GM19238 (cell line): ENCODE measurements at regions not wholly inside any gene's neighbourhood (a gene's known extent, or its start where the extent isn't known, plus 50 kb on each side); places are given as distances from the start of the nearest gene placed in this dataset.

Source experiments
- DNase-seq: peaks from one replicate; pipeline ENCODE4 v3.0.0; 2011; ENCODE audit warnings: low spot score; ENCODE audit not compliant: insufficient read length

DNA sequence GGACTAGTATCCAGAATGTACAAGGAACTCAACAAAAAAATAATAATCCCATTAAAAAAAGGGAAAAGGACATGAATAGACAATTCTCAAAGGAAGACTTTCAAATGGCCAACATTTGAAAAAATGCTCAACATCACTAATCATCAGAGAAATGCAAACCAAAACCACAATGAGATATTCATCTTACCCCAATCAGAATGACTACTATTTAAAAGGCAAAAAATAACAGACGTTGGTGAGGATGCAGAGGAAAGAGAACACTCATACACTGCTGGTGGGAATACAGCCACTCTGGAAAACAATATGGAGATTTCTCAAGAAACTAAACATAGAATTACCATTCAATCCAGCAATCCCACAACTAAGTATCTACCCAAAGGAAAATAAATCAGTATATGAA lies 133.1 kb downstream of the KDR start:
- DNase-seq, result no peak

DNA sequence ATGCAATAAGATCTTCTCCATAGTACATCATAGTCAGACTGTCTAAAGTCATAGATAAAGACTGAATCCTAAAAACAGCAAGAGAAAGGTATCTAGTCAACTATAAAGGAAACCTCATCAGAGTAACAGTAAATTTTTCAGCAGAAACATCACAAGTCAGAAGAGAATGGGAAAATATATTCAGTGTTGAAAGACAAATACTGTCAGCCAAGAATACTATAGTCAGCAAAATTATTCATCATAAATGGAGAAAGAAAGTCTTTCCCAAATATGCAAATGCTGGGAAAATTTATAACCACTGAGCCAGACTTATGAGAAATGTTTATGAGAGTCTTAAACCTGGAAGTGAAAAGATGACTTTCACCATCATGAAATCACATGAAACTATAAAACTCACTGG lies 136.7 kb downstream of the KDR start:
- DNase-seq, result no peak

DNA sequence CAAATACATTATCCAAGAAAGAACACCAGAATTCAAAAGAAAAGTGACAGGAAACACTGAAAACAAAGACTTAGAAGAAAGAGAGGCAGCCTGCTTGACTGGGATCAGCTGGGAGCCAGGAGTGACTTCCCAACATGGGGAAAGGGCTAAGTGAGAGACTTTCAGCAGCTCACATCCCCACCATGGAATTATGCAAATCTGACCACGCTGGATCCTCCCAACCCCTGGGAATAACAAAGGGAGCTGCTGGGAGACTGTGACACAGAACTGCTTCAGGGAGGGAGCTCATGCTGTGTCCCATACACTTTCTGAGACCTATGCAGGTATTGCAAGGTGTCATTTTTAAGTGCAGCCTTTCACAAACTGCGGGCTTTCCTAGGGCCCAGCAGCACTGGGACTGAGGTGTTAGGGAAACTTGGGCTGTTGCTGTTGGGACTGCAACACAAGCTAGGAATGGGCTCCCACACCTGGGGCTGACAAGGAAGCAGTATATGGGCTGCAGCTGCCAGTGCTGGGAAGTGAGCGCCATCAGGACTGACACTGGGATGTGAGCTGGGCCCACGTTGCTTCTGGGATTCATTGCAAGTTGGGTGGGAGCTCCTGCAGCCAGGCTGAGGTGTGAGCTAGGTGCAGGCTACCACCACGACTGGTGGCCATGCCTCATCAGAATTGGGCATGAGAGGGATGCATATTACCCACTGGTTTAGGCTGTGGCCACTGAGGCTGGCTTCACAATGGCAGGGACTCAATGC lies 139.1 kb downstream of the KDR start:
- DNase-seq, result no peak

DNA sequence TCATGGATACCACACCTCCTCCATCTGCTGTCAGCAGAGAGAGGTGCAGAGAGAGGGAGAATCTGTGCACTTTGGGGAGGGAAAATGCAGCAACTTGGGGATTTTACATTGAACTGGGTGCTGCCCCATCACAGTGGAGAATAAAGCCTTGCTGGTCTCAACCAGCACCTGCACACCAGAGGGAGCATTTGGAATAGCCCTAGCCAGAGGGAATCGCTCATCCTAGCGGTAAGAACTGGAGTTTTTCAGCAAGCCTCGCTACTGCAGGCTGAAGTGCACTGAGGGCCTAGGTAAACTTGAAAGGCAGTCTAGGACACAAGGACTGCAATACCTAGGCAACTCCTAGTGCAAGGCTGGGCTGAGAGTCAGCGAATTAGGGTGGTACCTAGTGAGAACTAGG lies 148.7 kb downstream of the KDR start:
- no peak for DNase-seq

DNA sequence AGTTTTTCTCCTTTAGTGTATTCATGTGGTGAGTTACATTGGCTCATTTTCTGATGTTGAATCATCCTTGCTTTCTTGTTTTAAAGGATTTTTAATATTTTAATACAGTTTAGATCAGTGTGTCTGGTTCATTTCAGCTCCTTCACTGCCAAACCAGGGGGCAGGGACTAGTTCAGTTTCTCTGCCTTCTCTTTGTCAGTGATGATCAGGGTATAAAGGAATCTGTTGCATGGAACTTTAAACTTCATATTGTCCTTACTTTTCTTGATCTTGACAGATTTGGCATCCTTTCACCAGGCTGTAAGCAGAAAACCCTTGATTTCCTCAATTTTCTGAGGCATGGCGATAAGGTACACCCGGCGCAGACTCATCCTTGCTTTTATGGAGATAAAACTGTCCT lies 149.4 kb downstream of the KDR start:
- DNase-seq, result no peak

DNA sequence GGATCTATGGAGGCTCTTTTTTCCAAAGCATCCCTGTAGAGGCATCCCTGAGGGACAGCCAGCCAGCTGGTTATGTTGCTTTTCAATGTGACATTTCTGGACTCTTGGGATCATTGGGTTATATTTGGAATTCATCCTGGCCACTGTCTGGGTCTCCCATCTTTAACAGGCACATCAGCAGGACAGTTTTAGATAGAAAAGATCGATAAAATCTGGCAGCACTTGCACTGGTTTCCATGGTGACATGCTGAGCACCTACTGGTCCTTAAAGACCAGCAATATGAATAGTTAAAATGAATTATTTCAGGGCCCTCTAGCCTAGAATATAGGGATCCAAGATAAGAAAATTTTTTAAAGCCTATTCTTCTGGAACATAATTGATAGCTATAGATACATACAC lies 151.6 kb downstream of the KDR start:
- no peak for DNase-seq

DNA sequence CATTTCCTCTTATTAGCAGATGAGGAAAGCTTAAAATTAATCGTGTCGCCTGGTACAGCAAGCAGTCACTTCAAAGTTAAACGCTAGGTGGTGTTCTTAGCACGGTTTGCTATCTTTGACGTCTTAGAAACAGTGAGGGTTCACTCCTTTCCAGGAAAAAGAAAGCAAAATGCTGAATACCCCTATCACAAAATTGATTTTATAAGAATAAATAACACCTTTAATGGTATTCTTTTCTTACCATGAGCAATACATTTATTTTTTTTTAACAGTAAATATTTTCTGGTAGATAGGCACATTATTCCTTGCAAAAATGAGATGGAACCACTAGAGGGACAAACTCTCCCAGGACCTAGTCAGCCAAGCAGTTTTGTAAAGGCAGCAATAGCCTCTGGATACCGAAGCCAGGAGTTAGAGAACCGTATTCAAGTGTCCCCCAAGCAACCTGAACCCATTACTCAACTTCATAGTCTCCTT lies 153.9 kb downstream of the KDR start:
- DNase-seq, result peak; percentile 4

DNA sequence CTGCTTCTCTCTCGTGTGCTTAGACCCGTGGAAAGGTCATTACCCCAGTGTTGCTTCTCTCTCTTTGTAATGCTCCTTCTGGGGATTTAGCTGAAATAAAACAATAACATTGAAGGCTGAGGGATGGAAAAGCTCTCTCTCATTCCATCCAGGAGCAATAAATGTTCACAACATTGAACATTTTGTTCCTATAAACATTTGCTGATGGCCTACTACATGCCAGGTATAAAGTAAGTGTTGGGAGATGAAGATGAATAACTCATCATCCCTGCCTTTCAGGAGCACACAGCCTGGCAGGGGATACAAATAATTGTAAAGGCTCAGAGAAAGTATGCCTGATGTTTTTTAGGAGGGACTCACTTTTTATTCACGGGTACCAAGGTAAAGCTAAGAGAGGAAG lies 158.1 kb downstream of the KDR start:
- DNase-seq, result no peak

DNA sequence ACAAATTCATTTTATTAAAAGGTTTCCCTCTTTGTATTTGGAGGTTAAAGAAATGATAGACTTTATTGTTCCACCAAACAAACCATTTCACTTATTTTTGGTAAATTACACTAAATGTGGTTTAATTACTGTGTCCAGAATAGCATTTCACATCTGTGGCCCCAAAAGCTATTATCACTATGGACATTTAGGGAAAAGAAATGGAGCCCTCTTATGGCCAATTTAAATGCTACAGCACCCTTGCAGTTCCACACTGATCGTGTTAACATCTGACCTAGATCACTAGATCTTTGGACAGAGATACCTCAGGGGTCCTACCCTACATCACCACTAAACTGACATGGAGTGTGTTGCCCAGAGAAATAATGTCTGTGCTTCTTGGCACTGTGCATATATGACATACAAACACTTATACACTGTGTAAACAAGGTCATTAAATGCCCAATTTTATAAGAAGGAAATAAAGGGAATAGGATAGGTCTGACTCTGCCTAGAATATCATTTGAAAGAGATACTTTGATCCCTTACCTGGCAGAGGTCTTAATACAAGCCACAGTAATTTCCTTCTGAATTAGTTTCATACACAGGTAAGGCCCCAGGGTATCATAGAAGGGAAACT lies 163.9 kb downstream of the KDR start:
- DNase-seq, result no peak

DNA sequence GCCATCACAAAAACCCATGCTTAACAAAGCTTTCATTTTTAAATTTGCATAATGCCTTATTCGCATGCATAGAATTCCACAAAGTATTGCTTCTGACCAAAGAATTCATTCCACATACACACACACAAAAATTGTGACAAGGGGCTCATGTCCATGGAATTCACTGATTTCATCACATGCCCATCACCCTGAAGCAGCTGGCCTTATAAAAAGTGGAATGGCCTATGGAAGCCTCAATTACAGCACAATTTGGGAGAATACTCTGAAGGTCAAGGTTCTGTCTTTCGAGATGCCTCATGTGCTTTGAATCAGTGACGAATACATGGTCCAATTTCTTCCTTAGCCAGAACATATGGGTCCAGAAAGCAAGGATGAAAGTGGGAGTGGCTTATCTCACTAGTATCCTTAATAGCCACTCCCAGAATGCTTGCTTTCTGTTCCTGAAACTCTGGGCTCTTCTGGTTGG lies 165.7 kb downstream of the KDR start:
- DNase-seq, result no peak

DNA sequence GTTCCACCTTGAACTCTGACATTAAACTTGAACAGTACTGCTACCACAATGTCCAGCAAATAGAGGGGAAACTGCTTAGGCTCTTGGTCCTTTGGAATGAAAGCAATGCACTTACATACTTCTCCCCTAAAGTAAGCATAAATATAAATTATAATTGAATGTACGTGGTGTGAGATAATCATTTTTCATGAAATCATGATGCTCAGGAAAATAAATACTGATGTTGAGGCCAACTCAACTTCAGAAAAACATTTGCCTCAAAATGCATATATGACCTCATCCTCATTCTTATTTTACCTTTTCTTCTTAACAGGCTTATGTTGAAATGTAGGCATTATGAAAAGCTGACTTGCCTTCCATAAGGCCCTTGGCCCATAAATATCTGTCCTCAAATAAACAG lies 166.3 kb downstream of the KDR start:
- no peak for DNase-seq

DNA sequence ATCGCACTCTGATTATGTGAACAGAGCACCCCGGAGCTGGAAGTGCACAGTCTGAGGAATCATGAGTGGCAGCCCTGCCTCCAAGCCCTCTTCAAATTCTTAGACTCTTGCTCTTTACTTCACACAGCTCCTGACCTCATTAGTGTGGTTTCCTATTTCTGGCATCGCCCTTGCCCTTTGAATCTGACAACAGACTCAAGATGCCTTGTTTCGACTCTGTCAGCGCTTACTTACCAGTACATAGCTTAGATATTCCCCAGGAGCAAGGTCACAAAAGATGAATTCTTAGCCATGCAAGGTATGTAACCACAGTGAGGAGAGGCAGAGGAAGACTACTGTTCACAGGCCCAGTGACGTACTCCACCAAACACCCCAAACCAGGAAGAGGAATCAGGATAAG lies 167.2 kb downstream of the KDR start:
- no peak for DNase-seq

DNA sequence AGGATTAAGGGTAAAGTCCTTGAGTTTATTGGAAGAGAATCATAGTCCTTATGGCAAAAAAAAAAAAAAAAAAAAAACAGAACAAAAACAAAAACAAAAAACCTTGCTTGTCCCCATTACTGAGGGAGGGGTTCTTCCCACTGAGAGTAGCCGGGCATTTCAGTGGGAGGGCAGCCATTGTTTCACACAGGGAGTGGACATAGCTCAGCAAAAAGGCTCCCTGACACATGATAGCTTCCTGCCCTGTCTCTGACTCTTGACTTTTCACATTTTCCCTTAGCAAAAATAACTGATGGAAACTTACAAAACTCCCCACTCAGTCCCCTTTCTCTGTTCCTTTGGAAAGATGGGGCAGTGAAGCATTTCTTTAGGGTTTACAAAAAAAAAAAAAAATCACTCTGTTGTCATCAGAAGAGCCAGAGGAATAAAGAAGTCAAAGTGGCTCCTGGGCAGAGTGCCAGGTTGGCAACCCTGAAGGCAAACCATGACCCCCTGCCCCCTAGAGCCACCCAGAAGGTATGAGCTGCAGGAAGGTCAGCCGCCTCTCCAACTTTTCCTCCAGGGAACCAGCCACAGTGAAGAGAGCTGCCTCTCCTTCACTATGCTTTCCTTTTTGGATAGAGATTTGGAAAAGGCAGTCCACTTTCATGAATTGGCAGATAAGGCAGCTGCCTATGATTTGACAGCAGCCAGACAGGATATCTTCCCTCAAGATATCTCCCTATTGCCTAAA lies 170.6 kb downstream of the KDR start:
- DNase-seq, result no peak

DNA sequence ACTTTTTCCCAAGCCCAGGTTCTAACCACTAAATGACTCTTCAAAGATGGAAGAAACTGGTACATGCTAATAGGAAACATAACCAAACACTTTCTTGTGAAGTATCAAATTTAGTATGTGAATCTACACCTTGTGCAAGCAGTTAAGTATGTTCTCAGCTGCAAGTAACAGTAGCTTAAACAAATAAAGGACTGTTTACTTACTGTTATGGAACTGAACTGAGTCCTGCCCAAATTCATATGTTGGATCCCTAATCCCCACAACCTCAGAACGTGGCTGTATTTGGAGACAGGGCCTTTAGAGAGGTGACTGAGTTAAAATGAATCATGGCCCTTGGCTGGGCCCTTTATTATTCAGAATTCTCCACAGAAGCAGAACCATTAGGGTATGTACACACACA lies 178.7 kb downstream of the KDR start:
- no peak for DNase-seq

DNA sequence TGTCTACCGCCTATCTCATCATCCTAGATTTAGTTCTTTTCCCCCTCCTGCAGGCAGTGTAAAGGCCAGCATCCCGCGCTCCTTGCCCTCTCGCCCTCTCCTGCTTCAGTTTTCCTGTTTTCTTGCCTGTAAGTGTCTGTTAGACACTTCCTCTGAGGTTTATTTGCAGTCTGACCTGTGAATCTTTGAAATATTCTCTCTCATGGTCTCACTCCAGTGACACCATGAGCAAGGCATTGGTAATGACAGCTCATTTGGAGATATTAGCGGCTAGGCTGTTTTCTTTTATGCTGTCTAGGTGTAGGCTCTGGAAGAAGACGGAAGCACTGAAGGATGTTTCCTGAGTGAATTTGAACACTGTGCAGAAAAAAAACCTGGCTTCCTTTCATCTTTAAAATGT lies 179.6 kb downstream of the KDR start:
- DNase-seq, result no peak

DNA sequence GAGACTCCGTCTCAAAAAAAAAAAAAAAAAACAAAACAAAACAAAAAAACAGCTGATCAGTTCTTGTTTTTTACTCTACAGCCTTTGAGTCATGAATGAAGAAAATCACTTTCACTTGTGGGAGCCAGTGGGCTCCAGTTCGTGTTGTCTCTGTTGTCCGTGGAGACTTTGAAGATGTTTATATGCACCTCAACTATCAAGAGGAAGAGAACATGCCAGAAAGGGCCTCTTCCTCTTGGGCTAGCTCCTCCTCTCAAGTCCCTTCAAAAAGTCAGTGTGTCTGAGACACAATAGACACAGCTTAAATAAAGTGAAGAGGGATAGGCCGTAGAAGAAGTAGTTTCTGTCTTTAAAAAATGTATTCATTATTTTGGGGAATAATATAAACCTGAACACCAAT lies 182.7 kb downstream of the KDR start:
- DNase-seq, result no peak

DNA sequence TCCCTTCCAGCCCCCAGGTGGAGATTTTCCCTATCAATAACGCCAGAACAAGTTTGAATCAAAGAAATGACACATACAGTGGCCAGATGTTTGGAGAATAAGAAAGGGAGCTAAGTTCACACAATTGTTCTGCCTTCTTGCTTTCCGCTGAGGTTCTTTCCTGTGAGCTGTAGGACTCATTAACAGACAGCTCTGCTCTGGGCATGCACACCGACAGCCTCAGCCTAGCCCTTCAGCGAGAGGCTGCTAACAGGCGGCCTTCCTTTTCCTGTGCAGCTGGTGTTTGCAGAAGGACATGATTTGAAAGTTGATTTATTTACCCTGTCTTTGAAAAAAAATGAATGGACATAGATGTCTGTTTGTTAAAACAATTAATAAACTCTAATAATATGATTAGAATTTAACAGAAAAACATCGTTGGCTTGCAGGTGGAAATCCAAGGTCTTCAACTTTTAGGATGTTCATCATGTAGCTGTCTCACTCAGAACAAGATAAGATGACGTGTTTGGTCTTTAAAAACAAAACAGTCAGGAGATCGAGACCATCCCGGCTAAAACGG lies 183.3 kb downstream of the KDR start:
- peak; percentile 8 for DNase-seq

DNA sequence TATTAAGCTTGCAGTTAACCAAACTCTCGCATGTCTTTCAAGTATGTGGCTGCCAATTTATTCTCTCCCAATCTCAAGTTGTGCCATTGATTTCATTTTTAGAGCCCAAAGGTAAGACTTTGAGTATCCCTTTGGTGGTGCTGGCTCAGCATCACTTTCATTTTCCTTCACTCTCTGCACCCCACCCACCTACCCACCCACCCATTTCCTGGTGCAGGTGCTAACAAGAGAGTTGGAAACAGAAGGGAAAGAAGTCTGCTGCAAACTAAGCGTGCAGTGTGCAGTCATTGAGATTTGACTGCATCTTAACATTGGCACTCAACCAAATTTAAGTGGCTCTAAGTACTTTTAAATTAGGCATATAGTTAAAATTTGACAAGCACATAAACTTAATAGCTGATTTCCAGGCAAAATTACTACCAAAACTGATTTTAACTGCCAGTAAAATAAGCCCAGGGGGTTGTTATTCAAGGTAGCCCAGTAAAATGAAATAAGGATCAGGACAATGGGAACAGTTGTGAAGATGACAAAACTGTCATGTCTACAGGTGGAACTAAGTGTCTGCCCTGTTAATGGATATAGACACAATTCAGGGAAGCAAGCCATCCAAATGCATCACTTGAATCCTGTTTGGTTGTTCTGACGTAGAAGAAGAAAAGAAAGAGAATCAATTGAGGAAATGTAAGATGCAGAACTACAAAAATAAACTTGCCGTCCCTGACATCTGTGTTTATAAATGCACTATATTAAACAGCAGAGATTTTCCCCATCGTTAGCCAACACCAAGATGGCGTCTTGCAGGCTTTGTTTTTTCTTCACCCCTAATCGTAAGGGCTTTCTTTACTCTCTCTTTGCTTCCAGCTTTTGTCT lies 184.2 kb downstream of the KDR start:
- DNase-seq, result no peak

DNA sequence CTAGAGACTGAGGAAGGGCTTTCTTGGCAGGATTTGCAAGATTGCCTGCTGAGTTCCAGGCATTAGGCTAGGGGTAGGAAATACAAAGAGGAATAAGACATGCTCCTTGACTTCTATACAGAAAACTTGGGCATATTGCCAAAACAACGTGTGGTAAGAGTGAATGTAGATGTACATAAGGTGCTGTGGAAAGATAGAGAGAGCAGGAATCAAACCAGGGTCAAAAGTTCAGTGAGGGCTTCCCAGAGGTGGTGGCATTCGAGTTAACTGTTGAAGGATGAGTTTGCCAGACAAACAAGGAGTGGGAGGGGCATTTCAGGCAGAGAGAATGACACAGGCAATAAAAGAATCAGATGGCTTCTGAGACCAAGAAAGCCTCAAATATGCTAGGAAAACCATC lies 187.9 kb downstream of the KDR start:
- DNase-seq, result no peak

DNA sequence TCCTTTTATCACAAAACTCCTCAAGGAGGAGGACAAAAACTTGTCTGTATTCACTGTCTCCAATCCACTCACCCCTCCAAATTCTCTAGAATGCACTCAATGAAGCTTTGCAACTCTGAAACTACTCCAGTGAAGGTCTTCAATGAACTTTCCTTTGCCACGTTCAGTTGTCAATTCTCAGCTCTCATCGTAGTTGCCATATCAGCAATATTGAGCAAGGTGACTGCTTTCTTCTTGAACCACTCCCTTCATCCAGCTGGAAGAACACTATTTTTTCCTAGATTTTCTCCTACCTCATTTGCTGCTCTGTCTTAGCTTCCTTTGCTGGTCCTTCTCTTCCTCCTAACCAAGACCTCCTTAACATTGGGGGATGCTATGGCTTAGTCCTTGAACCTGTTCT lies 191.8 kb downstream of the KDR start:
- no peak for DNase-seq

DNA sequence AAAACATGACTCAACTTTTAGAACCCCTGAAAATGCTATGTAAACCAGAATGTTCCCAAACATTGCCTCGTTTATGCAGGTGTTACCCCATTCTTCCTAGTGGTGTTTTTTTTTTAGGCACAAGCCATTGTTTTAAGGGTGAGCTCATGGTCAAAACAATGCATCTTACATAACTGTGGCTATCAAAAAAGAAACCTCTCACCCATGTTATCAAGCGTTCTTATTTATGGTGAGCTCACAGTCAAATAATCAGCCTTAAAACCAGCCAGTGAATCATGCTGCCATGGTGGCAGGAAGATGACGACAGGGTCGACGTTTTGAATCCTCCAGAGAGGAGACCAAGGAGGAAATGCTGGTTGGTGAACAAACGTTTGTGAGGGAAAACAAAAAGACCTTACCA lies 195.2 kb downstream of the KDR start:
- DNase-seq, result no peak
